Stomach (tissue), 4 donors: ENCODE measurements at regions not wholly inside any gene's neighbourhood (a gene's known extent, or its start where the extent isn't known, plus 50 kb on each side); places are given as distances from the start of the nearest gene placed in this dataset.

ENCODE experiments used
- CTCF ChIP-seq, 7 experiments: fragments of 450-650 bp in 4 of 7; fragments of 200-600 bp in 3 of 7; sonication (generic) in 3 of 7; IDR thresholded peaks; one replicate each; pipeline ENCODE4 v1.5.1; 2016 to 2019; ENCODE audit warnings: antibody characterized with exemption in 7 of 7, control low read depth in 2 of 7, mild to moderate bottlenecking in 1 of 7
- EP300 ChIP-seq: sonication (generic); formaldehyde crosslinking; IDR thresholded peaks from one replicate; pipeline ENCODE4 v1.6.1; 2017; ENCODE audit warnings: antibody characterized with exemption

DNA sequence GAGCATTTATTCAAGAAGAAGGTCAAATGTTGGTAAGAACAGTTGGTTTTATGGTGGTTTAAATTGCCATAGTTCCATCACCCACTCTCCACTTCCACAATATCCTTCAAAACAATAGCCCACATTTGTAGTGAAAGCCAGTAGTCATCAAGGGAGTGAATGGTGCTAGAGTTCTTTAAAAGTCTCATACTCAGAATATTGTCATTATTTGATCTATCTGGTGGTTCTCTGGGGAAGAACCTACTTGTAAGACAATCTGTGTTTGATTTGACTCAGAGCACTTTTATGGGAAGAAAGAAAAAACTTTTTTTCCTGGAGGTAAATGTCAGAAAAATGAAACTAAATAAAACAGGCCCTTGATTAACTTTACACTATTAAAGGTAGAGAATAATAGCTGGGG lies 893.8 kb downstream of the QKI start:
- TF ChIP-seq CTCF (IDR thresholded peaks at IDR 0.05) (no peak), EP300 (no peak)
